H9 (cell line): ENCODE measurements at regions not wholly inside any gene's neighbourhood (a gene's known extent, or its start where the extent isn't known, plus 50 kb on each side); places are given as distances from the start of the nearest gene placed in this dataset.

Source experiments
- DNase-seq: peaks from one replicate; pipeline ENCODE4 v3.0.0-alpha.2; 2017
- H2AFZ ChIP-seq: one replicate; pipeline ENCODE4 v1.6.1; 2013; ENCODE audit warnings: mild to moderate bottlenecking, low read length, control low read depth, moderate library complexity
- H2AK5ac ChIP-seq: 2 replicates; pipeline ENCODE4 v1.6.1; 2013; ENCODE audit warnings: low read length, control low read depth, mixed read lengths; ENCODE audit not compliant: insufficient read length
- H2BK120ac ChIP-seq: one replicate; pipeline ENCODE4 v1.6.1; 2013; ENCODE audit warnings: low read depth, mild to moderate bottlenecking, low read length, control low read depth, inconsistent platforms; ENCODE audit not compliant: poor library complexity, severe bottlenecking
- H2BK12ac ChIP-seq: 2 replicates; pipeline ENCODE4 v1.6.1; 2013; ENCODE audit warnings: low read length, control low read depth, mixed read lengths, low read depth; ENCODE audit not compliant: insufficient read length
- H2BK15ac ChIP-seq: 2 replicates; pipeline ENCODE4 v1.6.1; 2013; ENCODE audit warnings: low read depth, low read length, control low read depth
- H2BK20ac ChIP-seq: one replicate; pipeline ENCODE4 v1.6.1; 2013; ENCODE audit warnings: low read depth, mild to moderate bottlenecking, low read length, control low read depth, inconsistent platforms; ENCODE audit not compliant: poor library complexity, severe bottlenecking
- H2BK5ac ChIP-seq: 2 replicates; pipeline ENCODE4 v1.6.1; 2013; ENCODE audit warnings: low read length, control low read depth, mixed read lengths; ENCODE audit not compliant: insufficient read length
- H3K14ac ChIP-seq: 2 replicates; pipeline ENCODE4 v1.6.1; 2013; ENCODE audit warnings: low read length, control low read depth; ENCODE audit not compliant: insufficient read depth
- H3K18ac ChIP-seq: 2 replicates; pipeline ENCODE4 v1.6.1; 2013; ENCODE audit warnings: low read depth, mild to moderate bottlenecking, mixed read lengths, low read length, control low read depth; ENCODE audit not compliant: insufficient read length
- H3K23ac ChIP-seq: 2 replicates; pipeline ENCODE4 v1.6.1; 2013; ENCODE audit warnings: low read length, control low read depth, mixed read lengths, low read depth; ENCODE audit not compliant: insufficient read length
- H3K23me2 ChIP-seq: 2 replicates; pipeline ENCODE4 v1.6.1; 2013; ENCODE audit warnings: low read depth, mild to moderate bottlenecking, mixed read lengths, low read length, control low read depth; ENCODE audit not compliant: insufficient read length, poor library complexity, severe bottlenecking
- H3K27ac ChIP-seq: 2 replicates; pipeline ENCODE4 v1.5.1; 2013; ENCODE audit warnings: low read length, control low read depth, mixed read lengths, low read depth; ENCODE audit not compliant: insufficient read length
- H3K27me3 ChIP-seq: 2 replicates; pipeline ENCODE4 v1.6.1; 2013; ENCODE audit warnings: low read length, control low read depth, inconsistent platforms; ENCODE audit not compliant: insufficient read depth
- H3K4ac ChIP-seq: 2 replicates; pipeline ENCODE4 v1.6.1; 2013; ENCODE audit warnings: low read depth, mild to moderate bottlenecking, control low read depth, inconsistent platforms, low read length, moderate library complexity
- H3K4me1 ChIP-seq: 2 replicates; pipeline ENCODE4 v1.6.1; 2013; ENCODE audit warnings: low read length, control low read depth, inconsistent platforms; ENCODE audit not compliant: insufficient read depth
- H3K4me2 ChIP-seq: 2 replicates; pipeline ENCODE4 v1.6.1; 2013; ENCODE audit warnings: low read length, control low read depth, mixed read lengths; ENCODE audit not compliant: insufficient read length, insufficient read depth
- H3K56ac ChIP-seq: 2 replicates; pipeline ENCODE4 v1.6.1; 2013; ENCODE audit warnings: low read depth, mild to moderate bottlenecking, mixed read lengths, low read length, control low read depth; ENCODE audit not compliant: insufficient read length
- H3K79me1 ChIP-seq: 2 replicates; pipeline ENCODE4 v1.6.1; 2013; ENCODE audit warnings: low read depth, mild to moderate bottlenecking, moderate library complexity, low read length, control low read depth, inconsistent platforms; ENCODE audit not compliant: insufficient read depth, poor library complexity, severe bottlenecking
- H3K79me2 ChIP-seq: 2 replicates; pipeline ENCODE4 v1.6.1; 2013; ENCODE audit warnings: low read length, control low read depth, inconsistent platforms; ENCODE audit not compliant: insufficient read depth
- H3K9ac ChIP-seq: 2 replicates; pipeline ENCODE4 v1.6.1; 2013; ENCODE audit warnings: low read length, control low read depth, mixed read lengths; ENCODE audit not compliant: insufficient read length; ENCODE audit errors: extremely low read depth
- H3K9me3 ChIP-seq: one replicate; pipeline ENCODE4 v1.6.1; 2013; ENCODE audit warnings: low read depth, low read length, inconsistent platforms; ENCODE audit not compliant: control insufficient read depth
- H3T11ph ChIP-seq: one replicate; pipeline ENCODE4 v1.6.1; 2013; ENCODE audit warnings: mild to moderate bottlenecking, low read length, control low read depth, inconsistent platforms
- H4K20me1 ChIP-seq: one replicate; pipeline ENCODE4 v1.6.1; 2013; ENCODE audit not compliant: control insufficient read depth, insufficient read length, insufficient read depth
- H4K5ac ChIP-seq: 2 replicates; pipeline ENCODE4 v1.6.1; 2013; ENCODE audit warnings: low read depth, mild to moderate bottlenecking, mixed read lengths, low read length, control low read depth; ENCODE audit not compliant: insufficient read length
- H4K8ac ChIP-seq: replicated peaks from 2 replicates; pipeline ENCODE4 v1.6.1; 2013; ENCODE audit warnings: low read length, control low read depth, mixed read lengths, low read depth; ENCODE audit not compliant: insufficient read length
- H4K91ac ChIP-seq: 2 replicates; pipeline ENCODE4 v1.6.1; 2013; ENCODE audit warnings: low read depth, mild to moderate bottlenecking, moderate library complexity, mixed read lengths, low read length, control low read depth; ENCODE audit not compliant: insufficient read length
- H3K27ac Mint-ChIP-seq, 3 experiments: 2 replicates in 2 of 3; 3 replicates in 1 of 3; pipeline ENCODE4 v1.8.0; 2020 to 2021; ENCODE audit warnings: mixed read lengths in 3 of 3, mild to moderate bottlenecking in 1 of 3, moderate library complexity in 1 of 3
- H3K27me3 Mint-ChIP-seq: 2 replicates; pipeline ENCODE4 v1.8.0; 2021; ENCODE audit warnings: low read depth, mild to moderate bottlenecking, moderate library complexity, mixed read lengths
- H3K36me3 Mint-ChIP-seq, 3 experiments: 2 replicates in 2 of 3; 3 replicates in 1 of 3; pipeline ENCODE4 v1.8.0; 2020 to 2021; ENCODE audit warnings: low read depth in 3 of 3, mixed read lengths in 3 of 3; ENCODE audit not compliant: insufficient read depth in 1 of 3
- H3K4me1 Mint-ChIP-seq, 2 experiments: 2 replicates each; pipeline ENCODE4 v1.8.0; 2020; ENCODE audit warnings: mixed read lengths in 2 of 2
- H3K4me3 Mint-ChIP-seq, 2 experiments: 2 replicates in 1 of 2; 3 replicates in 1 of 2; pipeline ENCODE4 v1.8.0; 2020 to 2021; ENCODE audit warnings: mild to moderate bottlenecking in 2 of 2, mixed read lengths in 2 of 2, moderate library complexity in 1 of 2
- H3K9me3 Mint-ChIP-seq, 2 experiments: 2 replicates in 1 of 2; 3 replicates in 1 of 2; pipeline ENCODE4 v1.8.0; 2020; ENCODE audit warnings: mild to moderate bottlenecking in 2 of 2, mixed read lengths in 2 of 2, moderate library complexity in 1 of 2
- CTCF ChIP-seq: fragments of 200-600 bp; sonication (generic); conservative IDR thresholded peaks from 3 replicates; pipeline ENCODE4 v1.8.0; 2021; ENCODE audit warnings: antibody characterized with exemption, mild to moderate bottlenecking
- WGBS: extraction: QIAGEN DNeasy Blood & Tissue Kit; methylation state at CpG from one replicate; pipeline ENCODE4 v1.1.7; 2013; ENCODE audit warnings: missing lambda C conversion rate, low lambda C conversion rate, mixed read lengths; ENCODE audit not compliant: insufficient read length; ENCODE audit errors: extremely low coverage; 5-methylcytosine and 5-hydroxymethylcytosine counted together

- Histone ChIP-seq H2AFZ (no peak overlapping the region), H3K4me1 (peaks cover 6% of the 10 kb centered on the region; the same call in 1 of the 2 replicates), H3K4ac (no peak overlapping the region), H2BK12ac (no peak overlapping the region), H2BK5ac (no peak overlapping the region), H2BK20ac (peak overlapping the region; percentile 60), H3K9ac (no peak overlapping the region), H2BK120ac (no peak overlapping the region), H3K27ac (no peak overlapping the region), H3K79me1 (no peaks in the 10 kb centered on the region), H3K23ac (no peak overlapping the region), H3T11ph (no peak overlapping the region), H4K8ac (no peak overlapping the region), H3K79me2 (peaks cover 3% of the 10 kb centered on the region; the same call in 1 of the 2 replicates), H4K5ac (no peak overlapping the region), H3K4me2 (no peak overlapping the region), H2BK15ac (no peak overlapping the region), H4K91ac (no peak overlapping the region), H3K23me2 (no peaks in the 10 kb centered on the region), H3K27me3 (no peaks in the 10 kb centered on the region), H3K56ac (no peak overlapping the region), H2AK5ac (no peak overlapping the region), H3K9me3 (no peaks in the 10 kb centered on the region), H3K14ac (no peak overlapping the region), H3K18ac (no peak overlapping the region), H4K20me1 (no peaks in the 10 kb centered on the region)
- no peak overlapping the region for H3K27ac Mint-ChIP-seq
- no CpG with 5 or more reads among the region's 4 CpGs for WGBS
- no peak for DNase-seq
- H3K27me3 Mint-ChIP-seq = peaks cover 2% of the 10 kb centered on the region; the same call in 1 of the 2 replicates
- H3K4me3 Mint-ChIP-seq = no peak overlapping the region
- H3K9me3 Mint-ChIP-seq = no peaks in the 10 kb centered on the region
- H3K4me1 Mint-ChIP-seq = peaks cover 28 to 37% of the 10 kb centered on the region in 2 experiments
- H3K36me3 Mint-ChIP-seq = 0 out of 7 replicates have a peak, but pooled peaks cover 0 to 4% (median 0%) of the 10 kb centered on the region in 3 experiments
- TF ChIP-seq CTCF = no peak
These were observed 338.8 kb upstream of the PPARGC1A start for GRCh38 chr4:24228692-24229091.
